DOHH2 (cell line): ENCODE measurements at regions not wholly inside any gene's neighbourhood (a gene's known extent, or its start where the extent isn't known, plus 50 kb on each side); places are given as distances from the start of the nearest gene placed in this dataset.

ENCODE experiments used
- H3F3A ChIP-seq: fragments of 200-600 bp; sonication (generic), shearing (Covaris generic); 2 replicates; pipeline ENCODE4 v1.6.0; 2016; ENCODE audit warnings: antibody characterized with exemption, mild to moderate bottlenecking; ENCODE audit not compliant: control insufficient read depth, insufficient read depth
- H3K27ac ChIP-seq: fragments of 200-600 bp; sonication (generic); 2 replicates; pipeline ENCODE4 v1.5.1; 2014; ENCODE audit warnings: low read depth, mild to moderate bottlenecking, low read length, moderate library complexity
- H3K27me3 ChIP-seq: fragments of 200-600 bp; sonication (generic); 2 replicates; pipeline ENCODE4 v1.6.1; 2014; ENCODE audit warnings: mild to moderate bottlenecking, low read length, mixed read lengths; ENCODE audit not compliant: control insufficient read depth
- H3K36me3 ChIP-seq: fragments of 200-600 bp; sonication (generic); 2 replicates; pipeline ENCODE4 v1.6.1; 2014; ENCODE audit warnings: mild to moderate bottlenecking, low read length, moderate library complexity, mixed read lengths; ENCODE audit not compliant: control insufficient read depth
- H3K4me1 ChIP-seq: fragments of 200-600 bp; sonication (generic); 2 replicates; pipeline ENCODE4 v1.6.1; 2014; ENCODE audit warnings: mild to moderate bottlenecking, low read length, mixed read lengths; ENCODE audit not compliant: control insufficient read depth
- H3K4me2 ChIP-seq: fragments of 200-600 bp; sonication (generic); 2 replicates; pipeline ENCODE4 v1.6.0; 2014; ENCODE audit warnings: mild to moderate bottlenecking, low read length, moderate library complexity
- H3K4me3 ChIP-seq: fragments of 200-600 bp; sonication (generic); 2 replicates; pipeline ENCODE4 v1.5.1; 2014; ENCODE audit warnings: mild to moderate bottlenecking, low read length, mixed read lengths
- H3K79me2 ChIP-seq: fragments of 200-600 bp; sonication (generic); 2 replicates; pipeline ENCODE4 v1.6.1; 2014; ENCODE audit warnings: mild to moderate bottlenecking, low read length, mixed read lengths; ENCODE audit not compliant: control insufficient read depth
- H3K9me2 ChIP-seq: fragments of 200-600 bp; sonication (generic); replicated peaks from 2 replicates; pipeline ENCODE4 v1.6.1; 2014; ENCODE audit warnings: mild to moderate bottlenecking, low read length, mixed read lengths; ENCODE audit not compliant: control insufficient read depth
- H3K9me3 ChIP-seq: fragments of 200-600 bp; sonication (generic); 2 replicates; pipeline ENCODE4 v1.6.1; 2014; ENCODE audit warnings: antibody characterized with exemption, low read length, mixed read lengths; ENCODE audit not compliant: control insufficient read depth, insufficient read depth
- H4K20me1 ChIP-seq: fragments of 200-600 bp; sonication (generic); 2 replicates; pipeline ENCODE4 v1.6.0; 2014; ENCODE audit warnings: low read depth, mild to moderate bottlenecking, antibody characterized with exemption, low read length, moderate library complexity; ENCODE audit not compliant: control insufficient read depth, insufficient read depth
- EZH2phosphoT487 ChIP-seq: fragments of 200-600 bp; sonication (generic); IDR thresholded peaks from 2 replicates; pipeline ENCODE4 v1.6.1; 2017; ENCODE audit warnings: borderline replicate concordance, mild to moderate bottlenecking, antibody characterized with exemption, low read length, moderate library complexity, mixed read lengths
- TF ChIP-seq, protein P1 (sequence below): fragments of 200-600 bp; sonication (generic); IDR thresholded peaks from one replicate; pipeline ENCODE4 v1.5.1; 2014; ENCODE audit warnings: antibody characterized with exemption, mild to moderate bottlenecking, low read depth, low read length; ENCODE audit not compliant: poor library complexity, severe bottlenecking

DNA sequence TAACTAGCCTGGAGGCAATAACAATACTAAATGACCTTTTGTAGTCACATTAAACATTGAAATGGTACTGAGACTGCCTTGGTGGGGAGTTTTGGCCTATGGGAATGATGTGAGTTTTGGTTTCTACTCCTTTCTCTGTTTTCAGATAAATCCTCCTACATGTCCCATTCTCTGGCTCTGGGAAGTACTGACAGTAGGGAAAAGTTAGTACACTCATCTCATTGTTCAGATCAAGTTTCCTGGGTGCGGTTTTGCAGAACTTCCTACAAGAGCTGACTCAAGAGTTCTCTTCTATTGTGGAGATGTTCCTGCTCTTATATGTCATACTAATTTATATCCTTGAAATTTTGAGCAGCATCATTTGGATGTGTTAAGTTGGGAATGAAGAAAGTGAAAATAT, 74.2 kb upstream of the MACF1 start:
- Histone ChIP-seq H3K27ac (no peak overlapping the region), H3K27me3 (peaks cover 19% of the 10 kb centered on the region), H3K36me3 (no peaks in the 10 kb centered on the region), H3K79me2 (no peaks in the 10 kb centered on the region), H3K4me1 (no peaks in the 10 kb centered on the region), H3K4me3 (no peak overlapping the region), H3F3A (no peaks in the 10 kb centered on the region), H3K9me2 (no peaks in the 10 kb centered on the region), H3K4me2 (no peak overlapping the region), H4K20me1 (no peaks in the 10 kb centered on the region), H3K9me3 (no peaks in the 10 kb centered on the region)
- TF ChIP-seq, protein P1, sequence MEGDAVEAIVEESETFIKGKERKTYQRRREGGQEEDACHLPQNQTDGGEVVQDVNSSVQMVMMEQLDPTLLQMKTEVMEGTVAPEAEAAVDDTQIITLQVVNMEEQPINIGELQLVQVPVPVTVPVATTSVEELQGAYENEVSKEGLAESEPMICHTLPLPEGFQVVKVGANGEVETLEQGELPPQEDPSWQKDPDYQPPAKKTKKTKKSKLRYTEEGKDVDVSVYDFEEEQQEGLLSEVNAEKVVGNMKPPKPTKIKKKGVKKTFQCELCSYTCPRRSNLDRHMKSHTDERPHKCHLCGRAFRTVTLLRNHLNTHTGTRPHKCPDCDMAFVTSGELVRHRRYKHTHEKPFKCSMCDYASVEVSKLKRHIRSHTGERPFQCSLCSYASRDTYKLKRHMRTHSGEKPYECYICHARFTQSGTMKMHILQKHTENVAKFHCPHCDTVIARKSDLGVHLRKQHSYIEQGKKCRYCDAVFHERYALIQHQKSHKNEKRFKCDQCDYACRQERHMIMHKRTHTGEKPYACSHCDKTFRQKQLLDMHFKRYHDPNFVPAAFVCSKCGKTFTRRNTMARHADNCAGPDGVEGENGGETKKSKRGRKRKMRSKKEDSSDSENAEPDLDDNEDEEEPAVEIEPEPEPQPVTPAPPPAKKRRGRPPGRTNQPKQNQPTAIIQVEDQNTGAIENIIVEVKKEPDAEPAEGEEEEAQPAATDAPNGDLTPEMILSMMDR: no peak
- no peak for TF ChIP-seq EZH2phosphoT487

DNA sequence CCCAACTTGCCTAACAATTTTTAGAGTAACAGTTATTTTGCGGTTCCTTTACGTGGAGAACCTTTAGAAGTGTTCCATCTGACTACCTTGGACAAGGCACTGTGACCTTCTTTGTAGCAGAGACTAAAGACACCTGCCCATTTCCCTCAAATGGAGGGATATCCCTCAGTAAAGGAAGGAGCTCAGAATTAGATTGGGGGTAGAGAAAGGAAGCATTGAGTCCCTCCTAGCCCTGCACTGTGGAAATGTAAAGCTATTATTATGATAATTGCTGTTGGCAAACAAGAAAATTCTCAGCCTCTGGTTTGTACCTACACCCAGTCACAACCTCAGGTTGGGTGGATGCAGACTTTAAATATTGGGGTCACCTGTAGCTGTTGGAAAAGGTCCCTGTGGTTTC, 72.6 kb upstream of the MACF1 start:
- H3K4me3 ChIP-seq: no peak overlapping the region
- H3K27ac ChIP-seq: no peak overlapping the region
- no peaks in the 10 kb centered on the region for H4K20me1 ChIP-seq
- no peaks in the 10 kb centered on the region for H3K9me3 ChIP-seq
- no peaks in the 10 kb centered on the region for H3K9me2 ChIP-seq
- TF ChIP-seq EZH2phosphoT487: no peak
- TF ChIP-seq, protein P1: no peak
- no peak overlapping the region for H3K4me2 ChIP-seq
- H3K79me2 ChIP-seq: no peaks in the 10 kb centered on the region
- H3F3A ChIP-seq: no peaks in the 10 kb centered on the region
- no peaks in the 10 kb centered on the region for H3K36me3 ChIP-seq
- no peaks in the 10 kb centered on the region for H3K4me1 ChIP-seq
- peaks cover 18% of the 10 kb centered on the region for H3K27me3 ChIP-seq

DNA sequence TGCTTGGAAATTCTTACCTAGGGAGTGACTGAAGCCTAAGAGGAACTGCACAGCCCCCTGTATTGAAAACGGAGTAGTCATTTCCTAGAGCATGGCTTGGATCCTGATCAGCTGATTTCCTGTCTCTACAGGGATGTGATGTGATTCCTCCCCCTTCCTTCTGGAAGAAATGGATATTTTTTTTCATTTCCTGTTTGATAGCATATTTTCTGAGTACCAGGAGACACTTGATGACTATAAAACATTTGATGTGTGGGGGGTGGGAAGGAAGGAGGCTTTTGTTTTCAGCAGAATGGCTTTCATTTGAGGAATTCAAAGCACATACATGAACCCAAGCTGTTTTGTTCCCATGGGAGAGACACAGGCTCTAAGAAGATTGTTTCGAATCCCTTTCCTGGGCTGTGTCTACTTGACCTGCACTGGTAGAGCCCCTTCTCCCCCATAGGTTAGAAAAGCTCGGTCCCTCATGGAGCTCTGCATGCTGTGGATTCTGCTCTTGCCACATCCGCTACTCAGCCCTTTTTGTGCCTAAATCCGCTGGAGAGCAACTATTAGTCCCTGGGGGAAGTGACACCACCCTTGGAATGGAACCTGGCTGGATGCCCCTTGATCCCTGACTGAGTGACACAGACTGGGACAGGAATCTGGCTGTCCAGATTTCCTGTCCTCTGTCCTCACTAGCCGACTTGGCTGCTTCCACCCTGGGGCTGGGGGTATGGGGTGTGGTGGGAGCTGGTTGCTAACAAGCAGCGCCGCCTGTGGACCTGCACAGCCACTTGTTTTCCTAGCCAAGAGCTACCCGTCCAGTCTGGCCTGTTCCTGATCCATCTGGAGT, 71.8 kb upstream of the MACF1 start:
- H3K36me3 ChIP-seq: no peaks in the 10 kb centered on the region
- no peaks in the 10 kb centered on the region for H3K9me2 ChIP-seq
- no peaks in the 10 kb centered on the region for H3K4me1 ChIP-seq
- TF ChIP-seq, protein P1: no peak
- TF ChIP-seq EZH2phosphoT487: no peak
- H3K4me2 ChIP-seq: no peak overlapping the region
- H3K9me3 ChIP-seq: no peaks in the 10 kb centered on the region
- H3K4me3 ChIP-seq: no peak overlapping the region
- no peaks in the 10 kb centered on the region for H4K20me1 ChIP-seq
- H3F3A ChIP-seq: no peaks in the 10 kb centered on the region
- peaks cover 18% of the 10 kb centered on the region for H3K27me3 ChIP-seq
- H3K79me2 ChIP-seq: no peaks in the 10 kb centered on the region
- no peak overlapping the region for H3K27ac ChIP-seq
